ENCODE measurements at regions not wholly inside any gene's neighbourhood (a gene's known extent, or its start where the extent isn't known, plus 50 kb on each side); places are given as distances from the start of the nearest gene placed in this dataset.

DNA sequence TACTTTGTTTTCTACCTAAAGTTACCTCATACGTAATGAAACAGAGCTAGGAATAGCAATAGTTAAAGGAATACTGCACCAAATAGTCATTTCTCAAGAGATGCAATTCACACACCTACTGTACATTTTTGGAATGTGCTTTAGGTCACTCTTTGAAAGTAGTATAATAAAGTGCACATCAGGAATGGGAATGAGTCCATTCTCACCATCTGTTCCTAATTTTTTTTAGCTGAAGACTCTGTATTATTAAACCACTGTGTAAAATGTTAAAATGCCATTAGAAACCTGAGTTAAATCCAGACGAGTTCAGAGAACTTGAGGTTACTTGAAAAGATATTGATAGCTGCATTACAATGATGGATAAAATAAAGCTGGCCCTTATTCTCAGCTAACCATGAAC, 51.9 kb upstream of the EPHA7 start:
- no peak for DNase-seq
- H3K4me3 ChIP-seq (ENCODE audit: low read depth, low read length) = no peak overlapping the region
- H3K27me3 ChIP-seq (replicated peaks) = no peaks in the 10 kb centered on the region
- H3K27ac ChIP-seq = no peak overlapping the region
- TF ChIP-seq, protein P1, sequence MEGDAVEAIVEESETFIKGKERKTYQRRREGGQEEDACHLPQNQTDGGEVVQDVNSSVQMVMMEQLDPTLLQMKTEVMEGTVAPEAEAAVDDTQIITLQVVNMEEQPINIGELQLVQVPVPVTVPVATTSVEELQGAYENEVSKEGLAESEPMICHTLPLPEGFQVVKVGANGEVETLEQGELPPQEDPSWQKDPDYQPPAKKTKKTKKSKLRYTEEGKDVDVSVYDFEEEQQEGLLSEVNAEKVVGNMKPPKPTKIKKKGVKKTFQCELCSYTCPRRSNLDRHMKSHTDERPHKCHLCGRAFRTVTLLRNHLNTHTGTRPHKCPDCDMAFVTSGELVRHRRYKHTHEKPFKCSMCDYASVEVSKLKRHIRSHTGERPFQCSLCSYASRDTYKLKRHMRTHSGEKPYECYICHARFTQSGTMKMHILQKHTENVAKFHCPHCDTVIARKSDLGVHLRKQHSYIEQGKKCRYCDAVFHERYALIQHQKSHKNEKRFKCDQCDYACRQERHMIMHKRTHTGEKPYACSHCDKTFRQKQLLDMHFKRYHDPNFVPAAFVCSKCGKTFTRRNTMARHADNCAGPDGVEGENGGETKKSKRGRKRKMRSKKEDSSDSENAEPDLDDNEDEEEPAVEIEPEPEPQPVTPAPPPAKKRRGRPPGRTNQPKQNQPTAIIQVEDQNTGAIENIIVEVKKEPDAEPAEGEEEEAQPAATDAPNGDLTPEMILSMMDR (IDR thresholded peaks at IDR 0.05; ENCODE audit: low read depth, low read length, missing control alignments) = no peak
- in situ Hi-C loops (cut with HindIII; ENCODE audit: low pct_ligation_motif_present, low sequenced_read_pairs) = no loop called here
- H3K36me3 ChIP-seq (replicated peaks) = no peaks in the 10 kb centered on the region

Data from brain microvascular endothelial cell (primary cell).